Right atrium auricular region (tissue), 2 donors: ENCODE measurements at regions not wholly inside any gene's neighbourhood (a gene's known extent, or its start where the extent isn't known, plus 50 kb on each side); places are given as distances from the start of the nearest gene placed in this dataset.

Experiments used
- DNase-seq: peaks from one replicate; pipeline ENCODE4 v3.0.0-alpha.2; 2019; ENCODE audit warnings: low spot score
- H3K27ac ChIP-seq, 2 donors: fragments of 200-600 bp; sonication (generic); 1 replicate in 1 of 2; 2 replicates in 1 of 2; pipeline ENCODE4 v1.5.1; 2016 to 2019
- H3K27me3 ChIP-seq, 2 donors: fragments of 200-600 bp; sonication (generic); one replicate each; pipeline versions ENCODE4 v1.5.1 to v1.6.0; 2017 to 2019
- H3K36me3 ChIP-seq: fragments of 200-600 bp; sonication (generic); one replicate; pipeline ENCODE4 v1.5.1; 2016
- H3K4me1 ChIP-seq, 2 donors: fragments of 200-600 bp; sonication (generic); one replicate each; pipeline versions ENCODE4 v1.5.1 to v1.6.0; 2017 to 2019
- H3K4me3 ChIP-seq, 2 donors: fragments of 200-600 bp; sonication (generic); 1 replicate in 1 of 2; 2 replicates in 1 of 2; pipeline ENCODE4 v1.5.1; 2017 to 2019; ENCODE audit warnings: mild to moderate bottlenecking in 1 of 2, moderate library complexity in 1 of 2
- H3K9me3 ChIP-seq, 2 donors: fragments of 200-600 bp; sonication (generic); one replicate each; pipeline ENCODE4 v1.5.1; 2019
- CTCF ChIP-seq, 2 donors: fragments of 200-600 bp; sonication (generic); IDR thresholded peaks; one replicate each; pipeline ENCODE4 v1.5.1; 2019; ENCODE audit warnings: antibody characterized with exemption in 2 of 2

GRCh38 chr12:126903027-126903876, 1363.7 kb upstream of the TMEM132C start:
- no peaks in the 10 kb centered on the region for H3K9me3 ChIP-seq
- H3K27ac ChIP-seq = no peak overlapping the region
- DNase-seq = no peak
- no peak for TF ChIP-seq CTCF (IDR thresholded peaks at IDR 0.05)
- no peaks in the 10 kb centered on the region for H3K36me3 ChIP-seq
- H3K4me1 ChIP-seq = no peaks in the 10 kb centered on the region
- no peaks in the 10 kb centered on the region for H3K27me3 ChIP-seq
- H3K4me3 ChIP-seq = no peak overlapping the region

GRCh38 chr12:126905752-126906151, 1361.2 kb upstream of the TMEM132C start:
- DNase-seq = no peak
- no peak overlapping the region for H3K4me3 ChIP-seq
- no peaks in the 10 kb centered on the region for H3K36me3 ChIP-seq
- H3K4me1 ChIP-seq = no peaks in the 10 kb centered on the region
- H3K27me3 ChIP-seq = no peaks in the 10 kb centered on the region
- TF ChIP-seq CTCF (IDR thresholded peaks at IDR 0.05) = no peak
- H3K27ac ChIP-seq = no peak overlapping the region
- no peaks in the 10 kb centered on the region for H3K9me3 ChIP-seq

- no peak for DNase-seq
- H3K4me1 ChIP-seq = no peaks in the 10 kb centered on the region
- H3K27me3 ChIP-seq = no peaks in the 10 kb centered on the region
- no peak overlapping the region for H3K27ac ChIP-seq
- H3K36me3 ChIP-seq = no peaks in the 10 kb centered on the region
- no peaks in the 10 kb centered on the region for H3K9me3 ChIP-seq
- no peak overlapping the region for H3K4me3 ChIP-seq
- TF ChIP-seq CTCF (IDR thresholded peaks at IDR 0.05) = no peak
These were observed 1358.8 kb upstream of the TMEM132C start for GRCh38 chr12:126907900-126908764.

- no peak overlapping the region for H3K4me3 ChIP-seq
- no peaks in the 10 kb centered on the region for H3K27me3 ChIP-seq
- H3K4me1 ChIP-seq = no peaks in the 10 kb centered on the region
- DNase-seq = no peak
- H3K27ac ChIP-seq = no peak overlapping the region
- no peaks in the 10 kb centered on the region for H3K36me3 ChIP-seq
- TF ChIP-seq CTCF (IDR thresholded peaks at IDR 0.05) = no peak
- H3K9me3 ChIP-seq = no peaks in the 10 kb centered on the region
These were observed 1358.2 kb upstream of the TMEM132C start for GRCh38 chr12:126908765-126909142.

GRCh38 chr12:126910570-126910969, 1356.4 kb upstream of the TMEM132C start:
- DNase-seq = no peak
- Histone ChIP-seq H3K9me3 (no peaks in the 10 kb centered on the region), H3K4me1 (no peaks in the 10 kb centered on the region), H3K4me3 (no peak overlapping the region), H3K27me3 (no peaks in the 10 kb centered on the region), H3K36me3 (no peaks in the 10 kb centered on the region), H3K27ac (no peak overlapping the region)
- TF ChIP-seq CTCF (IDR thresholded peaks at IDR 0.05) = no peak
